Panc1 (cell line): ENCODE measurements at regions not wholly inside any gene's neighbourhood (a gene's known extent, or its start where the extent isn't known, plus 50 kb on each side); places are given as distances from the start of the nearest gene placed in this dataset.
"Not testable (repeated sequence)": the region's sequence is repeated elsewhere in the genome, so short reads cannot be mapped to it uniquely, and the experiment has no call there.

Experiments used
- ATAC-seq: fragments of 200-7000 bp; cut with Tn5 transposase; 2 replicates; pipeline ENCODE4 v1.9.1; 2020; ENCODE audit warnings: mild to moderate bottlenecking, moderate library complexity
- BruUV-seq: library from RNA; stranded (reverse); fragments of 400-500 nt; replicated peaks from 2 replicates; lab custom pipeline; 2021; lab: Mats Ljungman, UMichigan
- CTCF ChIA-PET: fragments of 300-600 bp; sonication (Branson Sonifier 250); formaldehyde crosslinking; loops from one replicate; lab custom pipeline; 2022; ENCODE audit warnings: antibody characterized with exemption; lab: Charles Lee
- POLR2A ChIA-PET: fragments of 300-600 bp; sonication (Branson Sonifier 250); formaldehyde crosslinking; loops from one replicate; lab custom pipeline; 2022; ENCODE audit warnings: antibody characterized with exemption; lab: Charles Lee
- DNase-seq: peaks from one replicate; pipeline ENCODE4 v3.0.0-alpha.2; 2010; ENCODE audit warnings: low read depth, low spot score
- H3K27ac ChIP-seq: 2 replicates; pipeline ENCODE4 v1.5.1; 2011; ENCODE audit warnings: mild to moderate bottlenecking, low read length, inconsistent platforms
- H3K27me3 ChIP-seq: fragments of 200-500 bp; sonication (Bioruptor generic); 2 replicates; pipeline ENCODE4 v1.6.0; 2014; ENCODE audit warnings: low read length, inconsistent platforms; ENCODE audit not compliant: control insufficient read depth, insufficient read depth
- H3K36me3 ChIP-seq: fragments of 200-500 bp; sonication (Bioruptor generic); 2 replicates; pipeline ENCODE4 v1.5.1; 2014; ENCODE audit warnings: inconsistent platforms, mild to moderate bottlenecking, low read length, moderate library complexity; ENCODE audit not compliant: control insufficient read depth, insufficient read depth
- H3K4me1 ChIP-seq: 2 replicates; pipeline ENCODE4 v1.5.1; 2011; ENCODE audit warnings: inconsistent platforms, mild to moderate bottlenecking, low read length, moderate library complexity; ENCODE audit not compliant: control insufficient read depth, insufficient read depth
- H3K4me3 ChIP-seq, 2 experiments: 2 replicates each; pipeline ENCODE4 v1.5.1; 2011 to 2012; ENCODE audit warnings: low read depth in 2 of 2, low read length in 2 of 2, mild to moderate bottlenecking in 2 of 2, inconsistent platforms in 1 of 2, moderate library complexity in 1 of 2
- H3K9me3 ChIP-seq: fragments of 200-500 bp; sonication (Bioruptor generic); 2 replicates; pipeline ENCODE4 v1.5.1; 2014; ENCODE audit warnings: low read depth, mild to moderate bottlenecking, inconsistent platforms, low read length, moderate library complexity; ENCODE audit not compliant: control insufficient read depth, insufficient read depth
- POLR2AphosphoS5 ChIP-seq: IDR thresholded peaks from 2 replicates; pipeline ENCODE4 v1.6.1; 2012; ENCODE audit warnings: mild to moderate bottlenecking, low read depth, low read length, moderate library complexity
- SIN3A ChIP-seq: IDR thresholded peaks from 2 replicates; pipeline ENCODE4 v1.6.1; 2012; ENCODE audit warnings: low read depth, mild to moderate bottlenecking, low read length, moderate library complexity, borderline replicate concordance; ENCODE audit not compliant: insufficient read depth
- TCF7L2 ChIP-seq: IDR thresholded peaks from 2 replicates; pipeline ENCODE4 v1.6.1; 2011; ENCODE audit warnings: mild to moderate bottlenecking, low read depth, low read length, inconsistent platforms
- in situ Hi-C: cut with HindIII; loops from 2 replicates; pipeline ENCODE4 v1.10.0; 2016; ENCODE audit warnings: low sequenced_read_pairs, low pct_unique_long_range_greater_than_20kb
- intact Hi-C: fragments of 100-400 bp; cut with micrococcal nuclease; formaldehyde crosslinking; loops from one replicate; pipeline ENCODE4 v1.10.0; 2022; ENCODE audit not compliant: unreplicated experiment
- TF ChIP-seq, protein P1 (sequence below): fragments of 450-650 bp; IDR thresholded peaks from 2 replicates; pipeline ENCODE4 v1.5.1; 2017; ENCODE audit warnings: mild to moderate bottlenecking
- TF ChIP-seq, protein P2 (sequence below), 2 experiments: IDR thresholded peaks; 2 replicates each; pipeline ENCODE4 v1.6.1; 2011 to 2012; ENCODE audit warnings: low read depth in 2 of 2, control low read depth in 1 of 2, low read length in 1 of 2, mild to moderate bottlenecking in 1 of 2, moderate library complexity in 1 of 2; ENCODE audit not compliant: insufficient read depth in 1 of 2

DNA sequence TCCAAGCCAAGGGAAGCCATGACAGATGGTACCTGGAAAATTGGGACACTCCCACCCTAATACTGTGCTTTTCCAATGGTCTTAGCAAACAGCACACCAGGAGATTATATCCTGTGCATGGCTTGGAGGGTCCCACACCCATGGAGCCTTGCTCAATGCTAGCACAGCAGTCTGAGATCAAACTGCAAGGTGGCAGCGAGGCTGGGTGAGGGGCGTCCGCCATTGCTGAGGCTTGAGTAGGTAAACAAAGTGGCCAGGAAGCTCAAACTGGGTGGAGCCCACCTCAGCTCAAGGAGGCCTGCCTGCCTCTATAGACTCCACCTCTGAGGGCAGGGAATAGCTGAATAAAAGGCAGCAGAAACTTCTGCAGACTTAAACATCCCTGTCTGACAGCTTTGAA, 124.9 kb upstream of the TMEM260 start:
- POLR2A ChIA-PET, intact Hi-C loops, H3K4me1 ChIP-seq, H3K27ac ChIP-seq, DNase-seq, H3K36me3 ChIP-seq, ATAC-seq, H3K27me3 ChIP-seq, CTCF ChIA-PET, H3K9me3 ChIP-seq, H3K4me3 ChIP-seq, in situ Hi-C loops, BruUV-seq: not testable (repeated sequence)

DNA sequence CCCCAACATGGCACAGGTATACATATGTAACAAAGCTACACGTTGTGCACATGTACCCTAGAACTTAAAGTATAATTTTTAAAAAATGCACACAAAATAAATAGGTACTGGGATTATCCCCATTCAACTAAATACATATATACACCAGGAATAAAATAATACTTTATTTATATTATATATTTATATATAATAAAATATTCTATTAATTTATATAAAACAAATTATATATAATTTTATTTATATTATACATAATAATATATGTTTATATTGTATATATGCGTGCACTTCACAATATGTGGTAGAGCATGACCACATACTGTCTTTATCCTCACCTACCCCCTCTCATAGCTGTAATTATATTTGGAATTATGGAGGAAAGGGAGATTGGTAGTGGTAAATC, 119.1 kb upstream of the TMEM260 start:
- ChIA-PET CTCF (no interaction called here), POLR2A (no interaction called here)
- DNase-seq (no peak), ATAC-seq (no peak)
- BruUV-seq = no TSS peak
- Histone ChIP-seq H3K4me1 (no peaks in the 10 kb centered on the region), H3K9me3 (no peaks in the 10 kb centered on the region), H3K27me3 (no peaks in the 10 kb centered on the region), H3K36me3 (no peaks in the 10 kb centered on the region), H3K27ac (no peak overlapping the region), H3K4me3 (no peak overlapping the region)
- intact Hi-C loops (no loop called here), in situ Hi-C loops (no loop called here)
- TF ChIP-seq, protein P1, sequence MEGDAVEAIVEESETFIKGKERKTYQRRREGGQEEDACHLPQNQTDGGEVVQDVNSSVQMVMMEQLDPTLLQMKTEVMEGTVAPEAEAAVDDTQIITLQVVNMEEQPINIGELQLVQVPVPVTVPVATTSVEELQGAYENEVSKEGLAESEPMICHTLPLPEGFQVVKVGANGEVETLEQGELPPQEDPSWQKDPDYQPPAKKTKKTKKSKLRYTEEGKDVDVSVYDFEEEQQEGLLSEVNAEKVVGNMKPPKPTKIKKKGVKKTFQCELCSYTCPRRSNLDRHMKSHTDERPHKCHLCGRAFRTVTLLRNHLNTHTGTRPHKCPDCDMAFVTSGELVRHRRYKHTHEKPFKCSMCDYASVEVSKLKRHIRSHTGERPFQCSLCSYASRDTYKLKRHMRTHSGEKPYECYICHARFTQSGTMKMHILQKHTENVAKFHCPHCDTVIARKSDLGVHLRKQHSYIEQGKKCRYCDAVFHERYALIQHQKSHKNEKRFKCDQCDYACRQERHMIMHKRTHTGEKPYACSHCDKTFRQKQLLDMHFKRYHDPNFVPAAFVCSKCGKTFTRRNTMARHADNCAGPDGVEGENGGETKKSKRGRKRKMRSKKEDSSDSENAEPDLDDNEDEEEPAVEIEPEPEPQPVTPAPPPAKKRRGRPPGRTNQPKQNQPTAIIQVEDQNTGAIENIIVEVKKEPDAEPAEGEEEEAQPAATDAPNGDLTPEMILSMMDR = no peak
- TF ChIP-seq TCF7L2 (no peak), SIN3A (no peak), POLR2AphosphoS5 (no peak)
- TF ChIP-seq, protein P2, sequence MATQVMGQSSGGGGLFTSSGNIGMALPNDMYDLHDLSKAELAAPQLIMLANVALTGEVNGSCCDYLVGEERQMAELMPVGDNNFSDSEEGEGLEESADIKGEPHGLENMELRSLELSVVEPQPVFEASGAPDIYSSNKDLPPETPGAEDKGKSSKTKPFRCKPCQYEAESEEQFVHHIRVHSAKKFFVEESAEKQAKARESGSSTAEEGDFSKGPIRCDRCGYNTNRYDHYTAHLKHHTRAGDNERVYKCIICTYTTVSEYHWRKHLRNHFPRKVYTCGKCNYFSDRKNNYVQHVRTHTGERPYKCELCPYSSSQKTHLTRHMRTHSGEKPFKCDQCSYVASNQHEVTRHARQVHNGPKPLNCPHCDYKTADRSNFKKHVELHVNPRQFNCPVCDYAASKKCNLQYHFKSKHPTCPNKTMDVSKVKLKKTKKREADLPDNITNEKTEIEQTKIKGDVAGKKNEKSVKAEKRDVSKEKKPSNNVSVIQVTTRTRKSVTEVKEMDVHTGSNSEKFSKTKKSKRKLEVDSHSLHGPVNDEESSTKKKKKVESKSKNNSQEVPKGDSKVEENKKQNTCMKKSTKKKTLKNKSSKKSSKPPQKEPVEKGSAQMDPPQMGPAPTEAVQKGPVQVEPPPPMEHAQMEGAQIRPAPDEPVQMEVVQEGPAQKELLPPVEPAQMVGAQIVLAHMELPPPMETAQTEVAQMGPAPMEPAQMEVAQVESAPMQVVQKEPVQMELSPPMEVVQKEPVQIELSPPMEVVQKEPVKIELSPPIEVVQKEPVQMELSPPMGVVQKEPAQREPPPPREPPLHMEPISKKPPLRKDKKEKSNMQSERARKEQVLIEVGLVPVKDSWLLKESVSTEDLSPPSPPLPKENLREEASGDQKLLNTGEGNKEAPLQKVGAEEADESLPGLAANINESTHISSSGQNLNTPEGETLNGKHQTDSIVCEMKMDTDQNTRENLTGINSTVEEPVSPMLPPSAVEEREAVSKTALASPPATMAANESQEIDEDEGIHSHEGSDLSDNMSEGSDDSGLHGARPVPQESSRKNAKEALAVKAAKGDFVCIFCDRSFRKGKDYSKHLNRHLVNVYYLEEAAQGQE (IDR thresholded peaks at IDR 0.05; ENCODE audit: insufficient read depth in 1 of 2, low read depth in 2 of 2, low read length in 1 of 2) = no peak

DNA sequence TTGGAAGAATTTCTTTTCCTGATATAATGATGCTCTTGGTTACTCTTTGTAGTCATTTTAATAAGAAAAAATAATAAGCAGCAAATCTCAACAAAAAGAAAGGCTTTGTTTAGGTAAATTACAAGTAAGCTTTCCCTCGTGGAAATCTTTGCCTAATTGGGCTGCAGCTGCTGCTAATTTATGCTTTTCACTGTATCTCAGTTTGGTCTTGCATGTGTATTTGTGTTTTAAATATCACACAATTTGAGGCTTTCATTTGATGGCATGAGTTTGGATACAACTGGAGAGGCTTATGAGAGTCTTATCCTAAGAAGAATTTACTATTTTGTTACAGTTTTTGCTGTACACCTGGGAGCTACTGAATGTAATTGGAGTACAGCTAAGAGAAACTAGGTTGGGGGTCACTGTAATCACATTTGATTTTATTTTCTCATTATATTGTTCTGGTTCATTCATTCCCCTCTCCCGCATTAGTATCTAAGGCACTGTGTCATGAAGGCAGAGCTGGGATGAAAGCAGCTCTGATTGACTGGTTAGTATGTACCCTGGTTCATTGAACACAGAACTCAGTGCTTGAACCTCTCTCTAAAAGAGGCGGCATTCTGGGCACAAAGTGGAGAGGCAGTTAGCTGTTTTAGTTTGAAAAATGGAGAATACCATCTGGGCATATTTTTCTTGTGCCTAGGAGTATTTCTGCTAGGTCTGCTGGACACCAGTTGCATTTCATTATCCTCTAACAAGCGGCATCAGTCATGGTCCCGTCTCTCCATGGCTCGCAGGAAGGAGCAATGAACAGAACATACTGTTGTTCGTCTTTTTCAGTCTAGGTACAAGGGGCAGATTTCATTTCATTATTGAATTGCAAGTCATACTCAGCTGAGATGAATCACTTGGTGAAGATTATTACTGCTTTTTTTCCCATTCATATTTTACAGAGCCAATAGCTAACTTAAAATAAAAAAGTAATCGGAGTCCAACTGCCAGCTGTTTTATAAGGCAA, 118.0 kb upstream of the TMEM260 start:
- Histone ChIP-seq H3K4me1 (no peaks in the 10 kb centered on the region), H3K27me3 (no peaks in the 10 kb centered on the region), H3K9me3 (no peaks in the 10 kb centered on the region), H3K4me3 (no peak overlapping the region), H3K27ac (no peak overlapping the region), H3K36me3 (no peaks in the 10 kb centered on the region)
- in situ Hi-C loops (no loop called here), intact Hi-C loops (no loop called here)
- no peak for ATAC-seq
- no TSS peak for BruUV-seq
- DNase-seq = no peak
- ChIA-PET CTCF (no interaction called here), POLR2A (no interaction called here)
- TF ChIP-seq TCF7L2 (no peak), POLR2AphosphoS5 (no peak), SIN3A (no peak)
- TF ChIP-seq, protein P1 = no peak
- TF ChIP-seq, protein P2 (IDR thresholded peaks at IDR 0.05; ENCODE audit: insufficient read depth in 1 of 2, low read depth in 2 of 2, low read length in 1 of 2) = no peak
